HCT116 (cell line): ENCODE measurements at regions not wholly inside any gene's neighbourhood (a gene's known extent, or its start where the extent isn't known, plus 50 kb on each side); places are given as distances from the start of the nearest gene placed in this dataset.

ENCODE experiments used
- ATAC-seq: fragments of 200-7000 bp; cut with Tn5 transposase; 2 replicates; pipeline ENCODE4 v1.9.1; 2020; ENCODE audit warnings: mild to moderate bottlenecking, moderate library complexity
- BruUV-seq: library from RNA; stranded (reverse); fragments of 400-500 nt; replicated peaks from 2 replicates; lab custom pipeline; 2021; lab: Mats Ljungman, UMichigan
- CTCF ChIA-PET: fragments of 300-600 bp; sonication (Branson Sonifier 250); formaldehyde crosslinking; loops from one replicate; lab custom pipeline; 2021; ENCODE audit warnings: antibody characterized with exemption; lab: Charles Lee
- POLR2A ChIA-PET: fragments of 300-600, 350-600 bp; sonication (Branson Sonifier 250); formaldehyde crosslinking; loops from one replicate; lab custom pipeline; 2021; ENCODE audit warnings: antibody characterized with exemption; lab: Charles Lee
- RAD21 ChIA-PET, 2 experiments: fragments of 300-600 bp; sonication (Branson Sonifier 250); formaldehyde crosslinking; loops; one replicate each; lab custom pipeline; 2023; ENCODE audit warnings: low total read pairs in 2 of 2; ENCODE audit not compliant: uncharacterized antibody in 2 of 2, unreplicated experiment in 2 of 2, low non-redundant PET in 1 of 2; lab: Charles Lee
- DNase-seq: peaks from one replicate; pipeline ENCODE4 v3.0.0-alpha.2; 2010; ENCODE audit warnings: low read depth, low spot score
- H2AFZ ChIP-seq: fragments of 200-600 bp; shearing (Covaris generic), sonication (generic); 2 replicates; pipeline ENCODE4 v1.6.1; 2017; ENCODE audit warnings: low read depth, mixed run types, mixed read lengths, antibody characterized with exemption, low read length; ENCODE audit not compliant: poor library complexity, severe bottlenecking
- H3K27ac ChIP-seq: 2 replicates; pipeline ENCODE4 v1.5.1; 2012; ENCODE audit warnings: low read depth, low read length
- H3K27me3 ChIP-seq: fragments of 200-600 bp; sonication (generic); 2 replicates; pipeline ENCODE4 v1.6.1; 2016; ENCODE audit warnings: mixed run types, low read length, mixed read lengths; ENCODE audit not compliant: insufficient read depth
- H3K36me3 ChIP-seq, 2 experiments: fragments of 200-500 bp in 1 of 2; fragments of 200-600 bp in 1 of 2; sonication (Bioruptor generic) in 1 of 2; sonication (generic) in 1 of 2; 2 replicates each; pipeline versions ENCODE4 v1.5.1 to v1.6.1; 2014 to 2016; ENCODE audit warnings: low read length in 2 of 2, inconsistent platforms in 1 of 2, mixed read lengths in 1 of 2, mixed run types in 1 of 2; ENCODE audit not compliant: insufficient read depth in 2 of 2, control insufficient read depth in 1 of 2
- H3K4me1 ChIP-seq, 2 experiments: fragments of 200-600 bp in 1 of 2; sonication (generic) in 1 of 2; 2 replicates each; pipeline versions ENCODE4 v1.5.1 to v1.6.1; 2012 to 2017; ENCODE audit warnings: low read length in 2 of 2, inconsistent platforms in 1 of 2, mild to moderate bottlenecking in 1 of 2, mixed read lengths in 1 of 2, mixed run types in 1 of 2, moderate library complexity in 1 of 2; ENCODE audit not compliant: insufficient read depth in 2 of 2, control insufficient read depth in 1 of 2
- H3K4me2 ChIP-seq: fragments of 200-600 bp; sonication (generic); 2 replicates; pipeline ENCODE4 v1.6.1; 2017; ENCODE audit warnings: mixed run types, low read length, mixed read lengths
- H3K4me3 ChIP-seq, 2 experiments: fragments of 200-600 bp in 1 of 2; sonication (generic) in 1 of 2; replicated peaks in 1 of 2; 2 replicates each; pipeline ENCODE4 v1.5.1; 2011 to 2016; ENCODE audit warnings: low read length in 2 of 2, control low read depth in 1 of 2, low read depth in 1 of 2, mild to moderate bottlenecking in 1 of 2, mixed read lengths in 1 of 2, mixed run types in 1 of 2
- H3K79me2 ChIP-seq: fragments of 200-600 bp; sonication (generic); 2 replicates; pipeline ENCODE4 v1.6.1; 2017; ENCODE audit warnings: mild to moderate bottlenecking, mixed run types, low read length, moderate library complexity, mixed read lengths; ENCODE audit not compliant: insufficient read depth
- H3K9ac ChIP-seq: fragments of 200-600 bp; sonication (generic); 2 replicates; pipeline ENCODE4 v1.6.1; 2016; ENCODE audit warnings: low read length, mixed read lengths
- H3K9me2 ChIP-seq: fragments of 200-600 bp; sonication (generic), shearing (Covaris generic); 2 replicates; pipeline ENCODE4 v1.6.1; 2017; ENCODE audit warnings: mixed run types, mild to moderate bottlenecking, moderate library complexity; ENCODE audit not compliant: insufficient read depth
- H3K9me3 ChIP-seq, 2 experiments: fragments of 200-500 bp in 1 of 2; fragments of 200-600 bp in 1 of 2; sonication (Bioruptor generic) in 1 of 2; sonication (generic) in 1 of 2; 2 replicates each; pipeline ENCODE4 v1.6.1; 2014 to 2017; ENCODE audit warnings: low read length in 2 of 2, mixed read lengths in 2 of 2, inconsistent platforms in 1 of 2, low read depth in 1 of 2, mild to moderate bottlenecking in 1 of 2, mixed run types in 1 of 2, moderate library complexity in 1 of 2; ENCODE audit not compliant: control insufficient read depth in 1 of 2, insufficient read depth in 1 of 2
- H4K20me1 ChIP-seq: fragments of 200-600 bp; sonication (generic), shearing (Covaris generic); 2 replicates; pipeline ENCODE4 v1.6.1; 2017; ENCODE audit warnings: mixed run types, mild to moderate bottlenecking, moderate library complexity; ENCODE audit not compliant: insufficient read depth
- EGR1 ChIP-seq: IDR thresholded peaks from 2 replicates; pipeline ENCODE4 v1.6.1; 2012; ENCODE audit warnings: low read depth
- ELF1 ChIP-seq: IDR thresholded peaks from 2 replicates; pipeline ENCODE4 v1.6.1; 2012; ENCODE audit warnings: low read depth, borderline replicate concordance
- EZH2phosphoT487 ChIP-seq: fragments of 200-600 bp; IDR thresholded peaks from 2 replicates; pipeline ENCODE4 v1.6.1; 2018; ENCODE audit warnings: antibody characterized with exemption, borderline replicate concordance
- FOSL1 ChIP-seq: IDR thresholded peaks from 2 replicates; pipeline ENCODE4 v1.6.1; 2012; ENCODE audit warnings: low read depth
- JUND ChIP-seq: IDR thresholded peaks from 2 replicates; pipeline ENCODE4 v1.6.1; 2012
- POLR2A ChIP-seq: IDR thresholded peaks from 2 replicates; pipeline ENCODE4 v1.7.0; 2011; ENCODE audit warnings: borderline replicate concordance; ENCODE audit not compliant: insufficient read depth, insufficient read length; ENCODE audit errors: extremely low read depth
- POLR2AphosphoS5 ChIP-seq: IDR thresholded peaks from 2 replicates; pipeline ENCODE4 v1.6.1; 2011; ENCODE audit warnings: mild to moderate bottlenecking, low read depth, low read length, moderate library complexity
- RAD21 ChIP-seq: IDR thresholded peaks from 2 replicates; pipeline ENCODE4 v1.6.1; 2012; ENCODE audit warnings: low read depth, mild to moderate bottlenecking
- SIN3A ChIP-seq: IDR thresholded peaks from 2 replicates; pipeline ENCODE4 v1.6.1; 2012; ENCODE audit warnings: low read depth
- SP1 ChIP-seq: IDR thresholded peaks from 2 replicates; pipeline ENCODE4 v1.6.1; 2012; ENCODE audit warnings: low read depth
- intact Hi-C: fragments of 100-400 bp; cut with micrococcal nuclease; formaldehyde crosslinking; loops from 2 replicates; pipeline ENCODE4 v1.10.0; 2022
- TF ChIP-seq, protein P1 (sequence below): IDR thresholded peaks from 2 replicates; pipeline ENCODE4 v1.6.1; 2011; ENCODE audit warnings: mild to moderate bottlenecking, low read length, moderate library complexity; ENCODE audit not compliant: insufficient replicate concordance; ENCODE audit errors: extremely low read depth
- TF ChIP-seq, protein P2 (sequence below): IDR thresholded peaks from 2 replicates; pipeline ENCODE4 v1.6.1; 2012; ENCODE audit warnings: low read depth
- TF ChIP-seq, protein P3 (sequence below): IDR thresholded peaks from 2 replicates; pipeline ENCODE4 v1.6.1; 2012
- TF ChIP-seq, protein P4 (sequence below): IDR thresholded peaks from 2 replicates; pipeline ENCODE4 v1.6.1; 2012

DNA sequence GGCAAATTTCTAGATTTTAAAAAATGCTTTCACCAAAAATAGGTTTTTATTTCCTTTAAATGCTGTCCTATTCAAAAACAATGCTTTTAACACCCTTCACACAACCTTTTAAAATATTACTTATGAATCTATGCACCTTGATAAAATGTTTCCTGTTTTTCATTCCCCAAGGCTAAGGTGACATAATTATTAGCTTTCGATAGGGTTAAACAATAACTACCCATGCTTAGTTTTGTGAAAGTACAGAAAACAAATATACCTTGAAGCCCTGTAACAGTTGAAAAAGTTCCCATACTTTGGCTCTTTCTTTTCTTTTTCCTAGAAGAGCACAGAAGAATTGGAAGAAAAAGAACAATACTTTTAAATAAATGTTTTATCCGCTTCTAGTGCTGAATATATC, 54.9 kb upstream of the ITPRID2 start:
- intact Hi-C loops = no loop called here
- Histone ChIP-seq H4K20me1 (no peaks in the 10 kb centered on the region), H3K4me2 (no peak overlapping the region)
- TF ChIP-seq EGR1 (no peak), EZH2phosphoT487 (no peak), SIN3A (no peak), SP1 (no peak), JUND (no peak), FOSL1 (no peak), RAD21 (no peak), ELF1 (no peak), POLR2A (no peak), POLR2AphosphoS5 (no peak)
- TF ChIP-seq, protein P1, sequence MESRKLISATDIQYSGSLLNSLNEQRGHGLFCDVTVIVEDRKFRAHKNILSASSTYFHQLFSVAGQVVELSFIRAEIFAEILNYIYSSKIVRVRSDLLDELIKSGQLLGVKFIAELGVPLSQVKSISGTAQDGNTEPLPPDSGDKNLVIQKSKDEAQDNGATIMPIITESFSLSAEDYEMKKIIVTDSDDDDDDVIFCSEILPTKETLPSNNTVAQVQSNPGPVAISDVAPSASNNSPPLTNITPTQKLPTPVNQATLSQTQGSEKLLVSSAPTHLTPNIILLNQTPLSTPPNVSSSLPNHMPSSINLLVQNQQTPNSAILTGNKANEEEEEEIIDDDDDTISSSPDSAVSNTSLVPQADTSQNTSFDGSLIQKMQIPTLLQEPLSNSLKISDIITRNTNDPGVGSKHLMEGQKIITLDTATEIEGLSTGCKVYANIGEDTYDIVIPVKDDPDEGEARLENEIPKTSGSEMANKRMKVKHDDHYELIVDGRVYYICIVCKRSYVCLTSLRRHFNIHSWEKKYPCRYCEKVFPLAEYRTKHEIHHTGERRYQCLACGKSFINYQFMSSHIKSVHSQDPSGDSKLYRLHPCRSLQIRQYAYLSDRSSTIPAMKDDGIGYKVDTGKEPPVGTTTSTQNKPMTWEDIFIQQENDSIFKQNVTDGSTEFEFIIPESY = no peak
- TF ChIP-seq, protein P2, sequence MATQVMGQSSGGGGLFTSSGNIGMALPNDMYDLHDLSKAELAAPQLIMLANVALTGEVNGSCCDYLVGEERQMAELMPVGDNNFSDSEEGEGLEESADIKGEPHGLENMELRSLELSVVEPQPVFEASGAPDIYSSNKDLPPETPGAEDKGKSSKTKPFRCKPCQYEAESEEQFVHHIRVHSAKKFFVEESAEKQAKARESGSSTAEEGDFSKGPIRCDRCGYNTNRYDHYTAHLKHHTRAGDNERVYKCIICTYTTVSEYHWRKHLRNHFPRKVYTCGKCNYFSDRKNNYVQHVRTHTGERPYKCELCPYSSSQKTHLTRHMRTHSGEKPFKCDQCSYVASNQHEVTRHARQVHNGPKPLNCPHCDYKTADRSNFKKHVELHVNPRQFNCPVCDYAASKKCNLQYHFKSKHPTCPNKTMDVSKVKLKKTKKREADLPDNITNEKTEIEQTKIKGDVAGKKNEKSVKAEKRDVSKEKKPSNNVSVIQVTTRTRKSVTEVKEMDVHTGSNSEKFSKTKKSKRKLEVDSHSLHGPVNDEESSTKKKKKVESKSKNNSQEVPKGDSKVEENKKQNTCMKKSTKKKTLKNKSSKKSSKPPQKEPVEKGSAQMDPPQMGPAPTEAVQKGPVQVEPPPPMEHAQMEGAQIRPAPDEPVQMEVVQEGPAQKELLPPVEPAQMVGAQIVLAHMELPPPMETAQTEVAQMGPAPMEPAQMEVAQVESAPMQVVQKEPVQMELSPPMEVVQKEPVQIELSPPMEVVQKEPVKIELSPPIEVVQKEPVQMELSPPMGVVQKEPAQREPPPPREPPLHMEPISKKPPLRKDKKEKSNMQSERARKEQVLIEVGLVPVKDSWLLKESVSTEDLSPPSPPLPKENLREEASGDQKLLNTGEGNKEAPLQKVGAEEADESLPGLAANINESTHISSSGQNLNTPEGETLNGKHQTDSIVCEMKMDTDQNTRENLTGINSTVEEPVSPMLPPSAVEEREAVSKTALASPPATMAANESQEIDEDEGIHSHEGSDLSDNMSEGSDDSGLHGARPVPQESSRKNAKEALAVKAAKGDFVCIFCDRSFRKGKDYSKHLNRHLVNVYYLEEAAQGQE = no peak
- TF ChIP-seq, protein P3, sequence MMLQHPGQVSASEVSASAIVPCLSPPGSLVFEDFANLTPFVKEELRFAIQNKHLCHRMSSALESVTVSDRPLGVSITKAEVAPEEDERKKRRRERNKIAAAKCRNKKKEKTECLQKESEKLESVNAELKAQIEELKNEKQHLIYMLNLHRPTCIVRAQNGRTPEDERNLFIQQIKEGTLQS = no peak
- TF ChIP-seq, protein P4, sequence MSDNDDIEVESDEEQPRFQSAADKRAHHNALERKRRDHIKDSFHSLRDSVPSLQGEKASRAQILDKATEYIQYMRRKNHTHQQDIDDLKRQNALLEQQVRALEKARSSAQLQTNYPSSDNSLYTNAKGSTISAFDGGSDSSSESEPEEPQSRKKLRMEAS = no peak
- TF ChIP-seq, all 23 proteins: peak for 0
- Histone ChIP-seq H3K27me3 (no peaks in the 10 kb centered on the region), H3K4me1 (peaks cover 0 to 6% of the 10 kb centered on the region in 2 experiments; a peak in 1 of 4 replicates), H3K4me3 (no peak overlapping the region), H3K9ac (no peak overlapping the region), H3K36me3 (no peaks in the 10 kb centered on the region), H3K79me2 (no peaks in the 10 kb centered on the region), H3K27ac (no peak overlapping the region), H2AFZ (no peak overlapping the region), H3K9me3 (no peaks in the 10 kb centered on the region), H3K9me2 (no peaks in the 10 kb centered on the region)
- BruUV-seq = no TSS peak
- ATAC-seq (no peak), DNase-seq (no peak)
- ChIA-PET CTCF (no interaction called here), POLR2A (no interaction called here), RAD21 (no interaction called here)
